Suprapubic skin (tissue), 4 donors: ENCODE measurements at regions not wholly inside any gene's neighbourhood (a gene's known extent, or its start where the extent isn't known, plus 50 kb on each side); places are given as distances from the start of the nearest gene placed in this dataset.

Experiments used
- DNase-seq, 2 donors: peaks; one replicate each; pipeline ENCODE4 v3.0.0-alpha.2; 2019; ENCODE audit warnings: low spot score in 2 of 2
- H3K27ac ChIP-seq: fragments of 200-600 bp; sonication (generic); one replicate; pipeline ENCODE4 v1.5.1; 2019
- H3K27me3 ChIP-seq: fragments of 200-600 bp; sonication (generic); one replicate; pipeline ENCODE4 v1.5.1; 2019
- H3K36me3 ChIP-seq: fragments of 200-600 bp; sonication (generic); one replicate; pipeline ENCODE4 v1.5.1; 2019
- H3K4me1 ChIP-seq: fragments of 200-600 bp; sonication (generic); one replicate; pipeline ENCODE4 v1.5.1; 2019
- H3K4me3 ChIP-seq: fragments of 200-600 bp; sonication (generic); one replicate; pipeline ENCODE4 v1.5.1; 2019; ENCODE audit warnings: mild to moderate bottlenecking
- H3K9me3 ChIP-seq: fragments of 200-600 bp; sonication (generic); one replicate; pipeline ENCODE4 v1.5.1; 2019
- EP300 ChIP-seq: sonication (generic); formaldehyde crosslinking; IDR thresholded peaks from one replicate; pipeline ENCODE4 v1.6.1; 2017; ENCODE audit warnings: antibody characterized with exemption
- POLR2A ChIP-seq, 2 donors: fragments of 450-650 bp; IDR thresholded peaks; one replicate each; pipeline ENCODE4 v1.6.1; 2017; ENCODE audit warnings: antibody characterized with exemption in 2 of 2, mild to moderate bottlenecking in 2 of 2, moderate library complexity in 2 of 2
- POLR2AphosphoS5 ChIP-seq, 3 donors: sonication (generic); formaldehyde crosslinking; IDR thresholded peaks; one replicate each; pipeline ENCODE4 v1.6.1; 2017; ENCODE audit warnings: antibody characterized with exemption in 3 of 3
- WGBS: methylation state at CpG from one replicate; pipeline ENCODE4 v1.1.5; 2018; 5-methylcytosine and 5-hydroxymethylcytosine counted together
- TF ChIP-seq, protein P1 (sequence below), 2 donors: fragments of 200-600 bp in 1 of 2; fragments of 450-650 bp in 1 of 2; sonication (generic) in 1 of 2; IDR thresholded peaks; one replicate each; pipeline ENCODE4 v1.5.1; 2016 to 2019; ENCODE audit warnings: antibody characterized with exemption in 2 of 2, mild to moderate bottlenecking in 1 of 2, moderate library complexity in 1 of 2

DNA sequence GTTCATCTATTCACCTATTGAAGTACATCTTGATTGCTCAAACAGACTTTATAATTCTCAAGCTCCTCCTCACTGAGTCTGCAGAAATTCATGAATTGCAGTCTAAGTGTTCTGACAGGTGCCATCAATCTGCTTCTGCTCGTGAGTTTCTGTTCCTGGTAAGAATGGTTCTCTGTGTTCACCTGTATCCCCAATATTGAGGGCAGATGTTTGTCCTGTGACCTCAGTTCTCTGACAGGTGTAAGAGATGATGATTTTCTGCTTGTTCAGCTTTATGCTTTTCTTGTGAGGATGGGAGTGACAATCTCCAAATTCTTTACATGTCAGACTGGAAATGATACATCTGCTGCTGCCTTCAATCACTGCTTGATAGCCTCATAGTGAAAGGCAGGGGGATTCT is 736.9 kb upstream of the COBL start:
- Histone ChIP-seq H3K36me3 (no peaks in the 10 kb centered on the region), H3K4me3 (no peak overlapping the region), H3K9me3 (no peaks in the 10 kb centered on the region), H3K27ac (no peak overlapping the region), H3K27me3 (no peaks in the 10 kb centered on the region), H3K4me1 (no peaks in the 10 kb centered on the region)
- WGBS = 23% methylated on average over 1 of the region's 1 CpG
- TF ChIP-seq POLR2A (IDR thresholded peaks at IDR 0.05) (no peak), POLR2AphosphoS5 (IDR thresholded peaks at IDR 0.05) (no peak), EP300 (no peak)
- TF ChIP-seq, protein P1, sequence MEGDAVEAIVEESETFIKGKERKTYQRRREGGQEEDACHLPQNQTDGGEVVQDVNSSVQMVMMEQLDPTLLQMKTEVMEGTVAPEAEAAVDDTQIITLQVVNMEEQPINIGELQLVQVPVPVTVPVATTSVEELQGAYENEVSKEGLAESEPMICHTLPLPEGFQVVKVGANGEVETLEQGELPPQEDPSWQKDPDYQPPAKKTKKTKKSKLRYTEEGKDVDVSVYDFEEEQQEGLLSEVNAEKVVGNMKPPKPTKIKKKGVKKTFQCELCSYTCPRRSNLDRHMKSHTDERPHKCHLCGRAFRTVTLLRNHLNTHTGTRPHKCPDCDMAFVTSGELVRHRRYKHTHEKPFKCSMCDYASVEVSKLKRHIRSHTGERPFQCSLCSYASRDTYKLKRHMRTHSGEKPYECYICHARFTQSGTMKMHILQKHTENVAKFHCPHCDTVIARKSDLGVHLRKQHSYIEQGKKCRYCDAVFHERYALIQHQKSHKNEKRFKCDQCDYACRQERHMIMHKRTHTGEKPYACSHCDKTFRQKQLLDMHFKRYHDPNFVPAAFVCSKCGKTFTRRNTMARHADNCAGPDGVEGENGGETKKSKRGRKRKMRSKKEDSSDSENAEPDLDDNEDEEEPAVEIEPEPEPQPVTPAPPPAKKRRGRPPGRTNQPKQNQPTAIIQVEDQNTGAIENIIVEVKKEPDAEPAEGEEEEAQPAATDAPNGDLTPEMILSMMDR (IDR thresholded peaks at IDR 0.05) = no peak
- no peak for DNase-seq

DNA sequence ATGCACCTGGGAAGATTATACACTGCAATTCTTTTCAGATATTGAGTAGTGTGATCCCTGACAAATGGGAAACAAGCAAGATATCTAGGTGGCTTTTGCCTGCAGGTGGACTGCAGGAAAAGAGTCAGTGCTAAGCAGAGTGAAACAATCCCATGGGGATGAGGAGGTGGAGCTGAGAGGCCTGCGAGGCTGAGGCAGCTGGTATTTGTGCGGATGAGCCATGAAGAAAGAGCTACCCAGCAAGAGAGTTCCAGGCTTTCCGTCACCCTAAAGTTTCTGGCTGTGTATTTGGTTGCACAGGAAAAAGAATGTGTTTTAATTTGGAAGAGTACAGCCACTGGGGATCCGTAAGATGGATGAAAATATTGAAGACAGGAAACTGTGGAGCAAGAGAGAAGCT is 714.1 kb upstream of the COBL start:
- Histone ChIP-seq H3K36me3 (no peaks in the 10 kb centered on the region), H3K27me3 (no peaks in the 10 kb centered on the region), H3K4me1 (no peaks in the 10 kb centered on the region), H3K27ac (no peak overlapping the region), H3K9me3 (no peaks in the 10 kb centered on the region), H3K4me3 (no peak overlapping the region)
- no peak for DNase-seq
- TF ChIP-seq, protein P1 (IDR thresholded peaks at IDR 0.05) = no peak
- no peak for TF ChIP-seq EP300
- TF ChIP-seq POLR2AphosphoS5 (IDR thresholded peaks at IDR 0.05) = no peak
- TF ChIP-seq POLR2A (IDR thresholded peaks at IDR 0.05) = no peak
- 59% methylated on average over 4 of the region's 4 CpGs for WGBS

DNA sequence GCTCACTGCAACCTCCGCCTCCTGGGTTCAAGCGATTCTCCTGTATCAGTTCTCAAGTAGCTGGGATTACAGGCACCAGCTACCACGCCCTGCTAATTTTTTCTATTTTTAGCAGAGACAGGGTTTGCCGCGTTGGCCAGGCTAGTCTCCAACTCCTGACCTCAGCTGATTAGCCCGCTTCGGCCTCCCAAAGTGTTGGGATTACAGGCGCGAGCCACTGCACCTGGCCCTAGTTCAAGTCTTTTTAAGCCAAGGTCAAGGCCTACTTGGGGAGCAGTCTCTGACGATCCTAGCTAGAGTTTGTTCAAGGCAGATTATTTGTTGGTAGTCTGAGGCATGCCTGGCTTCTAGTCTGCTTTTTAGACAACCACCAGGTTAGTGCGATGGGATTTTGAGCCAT is 709.5 kb upstream of the COBL start:
- H3K27ac ChIP-seq = no peak overlapping the region
- H3K27me3 ChIP-seq = no peaks in the 10 kb centered on the region
- no peaks in the 10 kb centered on the region for H3K4me1 ChIP-seq
- H3K36me3 ChIP-seq = no peaks in the 10 kb centered on the region
- TF ChIP-seq POLR2AphosphoS5 (IDR thresholded peaks at IDR 0.05) (no peak), EP300 (no peak), POLR2A (IDR thresholded peaks at IDR 0.05) (no peak)
- TF ChIP-seq, protein P1 (IDR thresholded peaks at IDR 0.05) = no peak
- H3K4me3 ChIP-seq = no peak overlapping the region
- no peak for DNase-seq
- WGBS = 83% methylated on average over 11 of the region's 11 CpGs
- no peaks in the 10 kb centered on the region for H3K9me3 ChIP-seq

DNA sequence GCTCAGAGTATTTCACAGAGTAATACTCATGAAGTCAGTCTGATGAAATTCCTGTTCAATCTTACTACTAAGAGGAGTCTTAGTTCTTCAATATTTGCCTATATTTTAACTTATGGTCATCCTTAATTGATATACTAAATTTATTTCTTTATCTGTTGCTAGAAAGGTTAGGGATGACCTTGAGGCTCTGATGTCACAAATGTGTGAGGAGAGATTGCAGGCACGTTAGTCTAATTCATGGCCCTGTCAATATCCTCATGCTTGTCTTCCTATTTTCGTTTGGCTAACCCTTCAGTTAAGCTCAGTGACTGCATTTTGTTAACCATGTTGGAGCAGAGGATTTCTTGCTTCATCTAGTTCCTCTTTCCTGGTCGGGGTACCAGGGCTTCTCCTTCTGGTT is 704.7 kb upstream of the COBL start:
- H3K27ac ChIP-seq = no peak overlapping the region
- no peaks in the 10 kb centered on the region for H3K36me3 ChIP-seq
- H3K9me3 ChIP-seq = no peaks in the 10 kb centered on the region
- no peak overlapping the region for H3K4me3 ChIP-seq
- WGBS = 33% methylated on average over 3 of the region's 3 CpGs
- no peaks in the 10 kb centered on the region for H3K27me3 ChIP-seq
- DNase-seq = no peak
- TF ChIP-seq, protein P1 (IDR thresholded peaks at IDR 0.05) = no peak
- no peak for TF ChIP-seq EP300
- no peak for TF ChIP-seq POLR2A (IDR thresholded peaks at IDR 0.05)
- H3K4me1 ChIP-seq = no peaks in the 10 kb centered on the region

GRCh38 chr7:52018680-52019054 is 702.1 kb upstream of the COBL start:
- DNase-seq = no peak
- Histone ChIP-seq H3K4me1 (no peaks in the 10 kb centered on the region), H3K9me3 (no peaks in the 10 kb centered on the region), H3K27me3 (no peaks in the 10 kb centered on the region), H3K36me3 (no peaks in the 10 kb centered on the region), H3K4me3 (no peak overlapping the region), H3K27ac (no peak overlapping the region)
- no peak for TF ChIP-seq POLR2A (IDR thresholded peaks at IDR 0.05)
- no peak for TF ChIP-seq POLR2AphosphoS5 (IDR thresholded peaks at IDR 0.05)
- TF ChIP-seq, protein P1 (IDR thresholded peaks at IDR 0.05) = no peak
- TF ChIP-seq EP300 = no peak
- WGBS = 84% methylated on average over 3 of the region's 3 CpGs
